Common myeloid progenitor, CD34-positive (primary cell): ENCODE measurements at regions not wholly inside any gene's neighbourhood (a gene's known extent, or its start where the extent isn't known, plus 50 kb on each side); places are given as distances from the start of the nearest gene placed in this dataset.

ENCODE experiments used
- CTCF ChIA-PET: fragments of 350-600 bp; sonication (Branson Sonifier 250); formaldehyde crosslinking; loops from one replicate; lab custom pipeline; 2021; ENCODE audit warnings: antibody characterized with exemption; lab: Charles Lee
- POLR2A ChIA-PET: fragments of 350-600 bp; sonication (Branson Sonifier 250); formaldehyde crosslinking; loops from one replicate; lab custom pipeline; 2021; ENCODE audit warnings: antibody characterized with exemption; lab: Charles Lee
- DNase-seq, 3 donors: peaks; one replicate each; pipeline versions ENCODE4 v3.0.0 to v3.0.0-alpha.2; 2013
- H3K27ac ChIP-seq, 2 experiments: 1 replicate in 1 of 2; 2 replicates in 1 of 2; pipeline ENCODE4 v1.7.0; 2013; ENCODE audit warnings: inconsistent platforms in 2 of 2, low read length in 2 of 2, mild to moderate bottlenecking in 2 of 2, low read depth in 1 of 2, moderate library complexity in 1 of 2; ENCODE audit not compliant: severe bottlenecking in 2 of 2, insufficient read depth in 1 of 2, poor library complexity in 1 of 2
- H3K27me3 ChIP-seq, 5 experiments: replicated peaks in 2 of 5; 1 replicate in 3 of 5; 2 replicates in 2 of 5; pipeline versions ENCODE4 v1.6.1 to v1.7.0; 2013; ENCODE audit warnings: low read length in 4 of 5, mild to moderate bottlenecking in 2 of 5, moderate library complexity in 2 of 5, inconsistent platforms in 1 of 5; ENCODE audit not compliant: insufficient read depth in 5 of 5, control insufficient read depth in 4 of 5
- H3K36me3 ChIP-seq, 4 experiments: 1 replicate in 2 of 4; 2 replicates in 2 of 4; pipeline versions ENCODE4 v1.6.1 to v1.7.0; 2013; ENCODE audit warnings: low read length in 3 of 4, control low read depth in 1 of 4, mild to moderate bottlenecking in 1 of 4; ENCODE audit not compliant: control insufficient read depth in 4 of 4, insufficient read depth in 4 of 4
- H3K4me1 ChIP-seq, 4 experiments: 1 replicate in 3 of 4; 2 replicates in 1 of 4; pipeline versions ENCODE4 v1.6.1 to v1.7.1; 2013; ENCODE audit warnings: low read length in 3 of 4, mild to moderate bottlenecking in 3 of 4, control low read depth in 1 of 4, inconsistent platforms in 1 of 4, moderate library complexity in 1 of 4; ENCODE audit not compliant: control insufficient read depth in 4 of 4, insufficient read depth in 4 of 4; ENCODE audit errors: control extremely low read depth in 1 of 4
- H3K4me3 ChIP-seq, 7 experiments: 1 replicate in 4 of 7; 2 replicates in 3 of 7; pipeline versions ENCODE4 v1.5.1 to v1.7.0; 2013; ENCODE audit warnings: mild to moderate bottlenecking in 7 of 7, low read length in 6 of 7, moderate library complexity in 6 of 7, inconsistent platforms in 2 of 7, low read depth in 2 of 7, control low read depth in 1 of 7; ENCODE audit not compliant: insufficient read depth in 4 of 7, control insufficient read depth in 1 of 7; ENCODE audit errors: extremely low read depth in 1 of 7
- H3K9me3 ChIP-seq, 5 experiments: 1 replicate in 4 of 5; 2 replicates in 1 of 5; pipeline versions ENCODE4 v1.6.1 to v1.7.1; 2013; ENCODE audit warnings: low read length in 4 of 5, mild to moderate bottlenecking in 2 of 5, inconsistent platforms in 1 of 5, low read depth in 1 of 5, moderate library complexity in 1 of 5; ENCODE audit not compliant: control insufficient read depth in 4 of 5, insufficient read depth in 2 of 5; ENCODE audit errors: control extremely low read depth in 1 of 5
- WGBS: methylation state at CpG from one replicate; pipeline ENCODE4 v1.1.5; 2013; ENCODE audit not compliant: insufficient coverage; 5-methylcytosine and 5-hydroxymethylcytosine counted together

DNA sequence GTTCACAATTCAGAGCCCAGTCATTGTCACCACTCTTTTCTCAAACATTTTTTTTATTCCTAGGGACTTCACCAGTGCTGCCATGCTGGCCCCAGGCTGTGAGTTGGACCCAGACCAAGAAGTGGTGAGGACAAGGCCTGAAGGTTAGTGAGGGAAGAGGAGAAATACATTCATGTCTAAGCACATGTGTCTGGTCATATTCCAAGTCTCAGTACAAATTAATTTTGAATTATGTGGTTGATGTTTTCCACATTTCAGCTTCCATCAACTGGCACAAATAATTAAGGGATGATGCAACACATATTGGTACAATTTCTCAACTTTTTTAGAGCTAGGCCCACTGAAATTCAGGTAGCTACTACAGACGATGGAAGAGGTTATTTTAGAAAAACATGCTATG, 106.6 kb upstream of the UPP2 start:
- no peak for DNase-seq
- Histone ChIP-seq H3K36me3 (no peaks in the 10 kb centered on the region), H3K27ac (no peak overlapping the region), H3K27me3 (no peaks in the 10 kb centered on the region), H3K4me1 (no peaks in the 10 kb centered on the region), H3K4me3 (no peak overlapping the region), H3K9me3 (no peaks in the 10 kb centered on the region)
- CTCF ChIA-PET: interaction anchor here (3.1 kb wide), 1 partner anchor 12 kb away, joined by 19 read pairs; no protein-coding TSS in a partner anchor
- POLR2A ChIA-PET: interaction anchor here (0.6 to 1.4 kb wide), 2 partner anchors 22 to 63 kb away, joined by 3 to 4 read pairs; no protein-coding TSS in a partner anchor
- WGBS: 100% methylated on average over 1 of the region's 1 CpG

DNA sequence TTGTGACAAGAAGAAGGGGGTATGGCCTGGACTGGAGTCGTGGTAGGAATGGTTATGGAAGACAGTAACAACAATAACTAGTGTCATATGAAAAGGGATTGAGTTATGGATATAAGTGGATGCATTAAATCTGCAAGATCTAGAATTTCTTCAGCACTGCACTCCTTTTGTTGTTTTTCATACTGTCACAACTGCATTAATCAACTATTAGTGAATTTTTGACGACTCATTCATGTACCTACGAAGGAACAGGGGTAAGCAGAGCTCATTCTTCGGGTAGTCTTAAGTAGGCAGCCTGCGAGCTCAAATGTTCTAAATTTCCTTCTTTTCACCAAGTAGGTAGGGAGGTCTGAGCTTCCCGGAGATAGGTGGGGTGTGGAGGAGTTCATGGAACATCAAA, 109.7 kb upstream of the UPP2 start:
- H3K27me3 ChIP-seq: no peaks in the 10 kb centered on the region
- no peaks in the 10 kb centered on the region for H3K9me3 ChIP-seq
- WGBS: 90% methylated on average over 2 of the region's 6 CpGs
- ChIA-PET CTCF (interaction anchor here (0.9 to 1.6 kb wide), 4 partner anchors 10 to 217 kb away, joined by 4 to 5 read pairs (median 4); no protein-coding TSS in a partner anchor), POLR2A (no interaction called here)
- no peaks in the 10 kb centered on the region for H3K36me3 ChIP-seq
- no peak overlapping the region for H3K27ac ChIP-seq
- H3K4me1 ChIP-seq: no peaks in the 10 kb centered on the region
- DNase-seq: no peak
- H3K4me3 ChIP-seq: no peak overlapping the region

DNA sequence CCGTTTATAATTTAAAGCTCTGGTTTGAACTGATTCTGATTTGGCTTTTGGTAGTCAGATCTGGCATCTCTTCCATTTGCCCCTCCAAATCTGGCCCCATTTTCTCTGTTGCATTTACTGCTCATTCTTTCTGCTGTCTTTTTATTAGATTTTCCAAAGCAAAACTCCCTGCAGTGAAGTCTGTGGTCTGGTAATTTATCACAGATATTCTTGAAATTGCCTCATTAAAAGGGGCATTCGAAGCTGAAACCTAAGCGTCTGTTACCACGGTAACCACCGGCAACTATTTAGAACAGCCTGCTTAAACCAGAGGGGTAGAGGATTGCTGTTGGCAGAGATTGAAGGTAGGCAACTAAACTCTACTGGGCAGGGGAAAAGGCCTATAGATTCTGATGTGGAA, 111.5 kb upstream of the UPP2 start:
- H3K27me3 ChIP-seq: no peaks in the 10 kb centered on the region
- H3K4me1 ChIP-seq: no peaks in the 10 kb centered on the region
- H3K36me3 ChIP-seq: no peaks in the 10 kb centered on the region
- DNase-seq: no peak
- WGBS: 65% methylated on average over 3 of the region's 5 CpGs
- H3K9me3 ChIP-seq: no peaks in the 10 kb centered on the region
- no peak overlapping the region for H3K4me3 ChIP-seq
- no peak overlapping the region for H3K27ac ChIP-seq
- ChIA-PET CTCF (no interaction called here), POLR2A (no interaction called here)

DNA sequence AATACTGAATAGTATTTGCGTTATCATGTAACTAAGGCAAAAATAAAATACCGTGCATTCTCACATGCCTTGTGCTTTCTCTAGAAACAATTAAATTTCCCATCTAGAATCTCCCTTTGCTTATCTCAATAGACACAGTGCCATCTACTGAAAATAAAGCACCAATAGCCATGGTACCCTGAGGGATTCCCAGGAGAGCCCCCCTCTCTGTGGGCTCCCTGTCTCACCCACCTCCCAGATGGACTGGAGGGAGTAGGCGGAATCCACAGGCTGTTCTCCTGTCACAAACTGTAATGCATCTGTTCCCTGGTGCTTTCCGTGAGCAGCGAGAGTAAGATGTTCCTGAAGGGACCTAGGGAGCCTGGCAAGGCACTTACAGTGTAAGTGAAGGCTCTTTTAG, 112.4 kb upstream of the UPP2 start:
- DNase-seq: no peak
- ChIA-PET CTCF (no interaction called here), POLR2A (no interaction called here)
- no CpG with 5 or more reads among the region's 5 CpGs for WGBS
- Histone ChIP-seq H3K27ac (no peak overlapping the region), H3K27me3 (no peaks in the 10 kb centered on the region), H3K4me1 (no peaks in the 10 kb centered on the region), H3K36me3 (no peaks in the 10 kb centered on the region), H3K9me3 (peaks cover 0 to 3% (median 0%) of the 10 kb centered on the region in 5 experiments), H3K4me3 (no peak overlapping the region)

DNA sequence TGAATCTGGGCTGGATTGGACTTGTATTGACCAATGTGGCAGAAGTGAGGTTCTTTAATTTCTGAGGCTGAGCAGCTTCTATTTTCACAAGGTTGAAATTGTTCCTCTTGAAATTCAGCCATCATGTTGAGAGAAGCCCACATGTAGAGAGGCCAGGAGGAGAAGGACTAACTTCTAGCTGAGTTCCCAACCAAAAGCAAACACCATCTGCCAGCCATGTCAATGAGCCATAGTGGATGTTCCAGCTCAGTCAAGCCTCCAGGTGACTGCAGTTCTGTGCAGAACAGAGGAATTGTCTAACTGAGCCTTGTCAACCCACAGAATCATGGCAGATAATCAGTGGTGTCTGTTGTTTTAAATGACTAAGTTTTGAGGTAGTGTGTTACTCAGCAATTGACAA, 110.6 kb upstream of the ACVR1 start:
- Histone ChIP-seq H3K27me3 (no peaks in the 10 kb centered on the region), H3K27ac (no peak overlapping the region), H3K4me3 (no peak overlapping the region), H3K4me1 (no peaks in the 10 kb centered on the region), H3K36me3 (no peaks in the 10 kb centered on the region), H3K9me3 (peaks cover 0 to 3% (median 0%) of the 10 kb centered on the region in 5 experiments)
- ChIA-PET CTCF (interaction anchor here (0.5 to 2.0 kb wide), 4 partner anchors 10 to 209 kb away, joined by 3 to 8 read pairs (median 4); no protein-coding TSS in a partner anchor), POLR2A (no interaction called here)
- no peak for DNase-seq

DNA sequence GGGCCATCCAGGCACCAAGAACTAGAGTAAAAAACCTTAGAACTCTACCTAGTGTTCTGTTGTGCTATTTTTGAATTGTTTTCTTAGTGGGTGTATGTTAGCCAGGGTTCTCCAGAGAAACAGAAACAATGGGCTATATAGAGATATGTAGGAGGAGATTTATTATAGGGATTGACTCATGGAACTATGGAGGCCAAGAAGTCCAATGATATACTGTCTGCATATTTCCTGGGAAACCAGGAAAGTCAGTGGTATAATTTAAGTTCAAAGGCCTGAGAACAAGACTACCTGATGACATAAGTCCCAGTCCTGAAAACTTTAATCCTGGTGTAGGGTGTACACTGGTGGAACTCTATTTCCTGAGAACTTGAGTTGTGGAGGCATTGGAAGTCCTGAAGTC, 108.7 kb upstream of the ACVR1 start:
- H3K9me3 ChIP-seq: peaks cover 0 to 9% (median 4%) of the 10 kb centered on the region in 5 experiments
- ChIA-PET CTCF (no interaction called here), POLR2A (no interaction called here)
- H3K36me3 ChIP-seq: no peaks in the 10 kb centered on the region
- H3K4me1 ChIP-seq: no peaks in the 10 kb centered on the region
- DNase-seq: no peak
- no peaks in the 10 kb centered on the region for H3K27me3 ChIP-seq
- no peak overlapping the region for H3K27ac ChIP-seq
- no peak overlapping the region for H3K4me3 ChIP-seq

DNA sequence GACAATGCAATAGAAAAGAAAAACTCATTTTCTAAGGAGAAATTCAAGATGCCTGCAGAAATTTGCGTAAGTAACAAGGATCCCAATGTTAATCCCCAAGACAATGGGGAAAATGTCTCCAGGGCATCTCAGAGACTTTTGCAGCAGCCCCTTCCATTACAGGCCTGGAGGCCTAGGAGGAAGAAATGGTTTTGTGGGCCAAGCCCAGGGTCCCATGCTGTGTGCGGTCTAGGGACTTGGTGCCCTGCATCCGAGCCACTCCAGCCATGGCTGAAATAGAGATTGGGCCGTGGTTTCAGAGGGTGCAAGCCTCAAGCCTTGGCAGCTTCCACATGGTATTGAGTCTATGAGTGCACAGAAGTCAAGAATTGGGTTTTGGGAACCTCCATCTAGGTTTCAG, 103.9 kb upstream of the ACVR1 start:
- 96% methylated on average over 4 of the region's 4 CpGs for WGBS
- CTCF ChIA-PET: no interaction called here
- no peak overlapping the region for H3K27ac ChIP-seq
- no peaks in the 10 kb centered on the region for H3K36me3 ChIP-seq
- H3K4me3 ChIP-seq: no peak overlapping the region
- no peaks in the 10 kb centered on the region for H3K27me3 ChIP-seq
- DNase-seq: no peak
- POLR2A ChIA-PET: no interaction called here
- H3K4me1 ChIP-seq: no peaks in the 10 kb centered on the region
- peaks cover 0 to 12% (median 4%) of the 10 kb centered on the region in 5 experiments for H3K9me3 ChIP-seq
